ENCODE measurements at regions not wholly inside any gene's neighbourhood (a gene's known extent, or its start where the extent isn't known, plus 50 kb on each side); places are given as distances from the start of the nearest gene placed in this dataset.

- DNase-seq = no peak
These were observed 229.1 kb downstream of the TSHZ3 start for GRCh38 chr19:31119951-31120690.

DNA sequence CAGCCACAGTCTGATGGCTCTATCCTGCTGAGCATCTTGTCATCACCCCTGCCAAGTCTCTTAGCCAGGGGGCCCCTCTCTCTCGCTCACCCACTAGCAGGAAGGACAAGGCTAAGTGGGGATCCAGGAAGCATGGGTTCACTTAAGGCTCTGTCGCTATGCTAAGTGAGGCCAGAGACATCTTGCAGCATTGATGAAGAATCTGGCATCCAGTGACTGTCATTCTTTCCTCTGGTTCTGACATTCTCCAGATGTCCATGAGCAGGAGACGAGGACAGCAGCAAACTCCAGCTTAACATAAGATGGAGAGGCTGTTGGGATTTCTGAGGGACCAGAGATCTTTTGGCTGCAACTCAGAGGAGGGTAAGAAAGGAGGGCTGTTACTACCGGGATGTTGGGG is 230.2 kb downstream of the TSHZ3 start:
- DNase-seq = no peak

GRCh38 chr19:31118287-31118955 is 230.8 kb downstream of the TSHZ3 start:
- DNase-seq = peak; percentile 66 to 86 (median 78)

GRCh38 chr19:31114585-31114984 is 234.7 kb downstream of the TSHZ3 start:
- DNase-seq = no peak

DNA sequence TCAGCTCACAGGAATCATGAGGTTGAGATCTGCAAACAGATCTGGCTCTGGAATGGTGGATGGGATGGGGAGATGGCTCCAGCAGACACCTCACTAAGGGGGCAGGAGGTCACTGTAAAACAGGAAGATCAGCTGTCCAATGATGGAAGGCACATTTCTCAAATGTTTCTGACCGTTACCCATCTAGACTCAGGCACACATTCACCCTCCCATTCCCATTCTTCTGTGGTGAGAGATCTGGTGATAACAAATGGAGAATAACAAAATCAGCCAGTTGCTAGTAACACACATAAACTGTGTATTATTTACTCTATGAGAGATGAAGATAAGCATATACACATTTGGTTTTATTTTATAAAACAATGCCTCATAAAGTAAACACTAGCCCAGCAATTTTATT is 235.9 kb downstream of the TSHZ3 start:
- DNase-seq = no peak

GRCh38 chr19:31112158-31112557 is 237.1 kb downstream of the TSHZ3 start:
- no peak for DNase-seq

GRCh38 chr19:31111741-31112140 is 237.5 kb downstream of the TSHZ3 start:
- DNase-seq = no peak

DNA sequence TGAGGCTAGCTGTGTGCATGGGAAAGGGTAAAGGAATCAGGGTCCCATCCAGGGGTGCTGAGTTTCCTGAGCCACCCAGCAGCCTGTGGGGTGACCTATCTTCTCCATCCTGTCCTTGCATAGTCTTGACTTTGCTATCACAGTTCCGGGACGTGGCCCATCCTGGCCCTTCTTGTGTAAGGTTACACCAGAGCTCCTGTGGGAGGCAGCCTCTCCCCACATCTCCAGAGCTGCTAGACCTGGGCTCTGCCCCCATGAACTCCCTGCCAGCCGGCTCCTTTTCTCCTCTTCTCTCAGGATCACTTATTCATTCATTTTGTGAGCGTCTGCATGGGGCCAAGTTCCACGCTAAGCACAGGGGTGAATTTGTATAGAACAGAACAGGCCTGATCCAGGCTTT is 238.9 kb downstream of the TSHZ3 start:
- peak in 3 of 4 experiments; percentile 10 to 35 (median 23) for DNase-seq

- peak in 1 of 4 experiments; percentile 22 for DNase-seq
These were observed 239.6 kb downstream of the TSHZ3 start for GRCh38 chr19:31109636-31110035.

GRCh38 chr19:31107096-31107495 is 242.1 kb downstream of the TSHZ3 start:
- no peak for DNase-seq

DNA sequence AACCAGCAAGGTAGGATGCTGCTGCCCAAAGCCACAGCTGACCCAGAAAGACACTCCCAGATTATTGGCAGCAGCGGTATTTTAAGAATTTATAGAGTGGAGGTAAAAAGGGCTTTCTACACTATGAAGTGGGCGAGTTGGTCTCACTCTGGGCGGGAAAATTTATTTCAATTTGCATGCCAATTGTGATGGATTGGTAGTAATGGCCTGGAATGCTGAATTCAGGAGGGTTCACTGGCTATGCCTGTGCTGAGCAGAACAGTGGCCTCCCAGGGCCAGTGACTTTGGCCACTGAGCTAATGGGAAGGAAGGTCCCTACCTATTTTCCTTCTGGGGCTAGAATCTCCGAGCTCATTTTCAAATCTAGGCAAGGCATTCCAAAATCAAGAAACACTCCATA is 243.5 kb downstream of the TSHZ3 start:
- DNase-seq = no peak

GRCh38 chr19:31104451-31104850 is 244.8 kb downstream of the TSHZ3 start:
- DNase-seq = no peak

GRCh38 chr19:31103228-31103627 is 246.0 kb downstream of the TSHZ3 start:
- no peak for DNase-seq

DNA sequence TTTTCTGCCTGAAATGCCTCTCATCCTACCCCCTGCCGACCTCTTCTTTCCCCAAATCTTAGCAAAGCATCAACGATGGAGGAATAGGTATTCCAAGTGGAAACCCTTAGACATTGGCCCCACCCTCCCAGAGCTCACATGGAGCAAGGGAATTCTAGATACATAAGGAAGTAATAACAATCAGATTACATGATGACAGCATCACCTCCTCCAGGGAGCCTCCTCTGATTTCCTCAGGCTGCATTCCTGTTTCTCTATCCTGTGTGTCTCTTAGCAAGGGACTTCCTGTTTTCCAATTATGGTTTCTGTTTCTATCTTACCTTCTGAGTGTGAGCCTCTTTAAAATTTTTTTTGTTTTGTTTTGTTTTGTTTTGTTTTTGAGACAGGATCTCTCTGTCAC is 246.6 kb downstream of the TSHZ3 start:
- peak in 3 of 4 experiments; percentile 28 to 35 (median 31) for DNase-seq

GRCh38 chr19:31100981-31101380 is 248.3 kb downstream of the TSHZ3 start:
- no peak for DNase-seq

DNA sequence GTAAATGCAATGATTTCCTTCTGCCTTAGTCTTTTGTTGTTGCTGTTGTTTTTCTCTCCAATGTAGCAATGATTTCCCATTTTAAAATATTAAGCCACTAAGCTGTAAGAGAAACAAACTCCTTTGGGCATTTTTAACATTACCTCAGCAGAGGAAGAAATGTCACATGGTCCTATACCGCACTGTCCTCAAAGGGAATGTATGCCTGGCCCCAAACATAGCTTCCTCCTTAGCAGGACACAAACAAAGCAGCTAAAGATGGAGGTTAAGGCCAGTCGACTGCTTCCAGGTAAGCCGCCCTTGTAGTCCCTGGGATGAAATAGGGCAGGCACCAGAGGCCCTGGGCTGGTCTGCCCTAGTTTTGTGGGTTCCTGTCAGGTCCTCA is 249.0 kb downstream of the TSHZ3 start:
- peak; percentile 11 to 61 (median 44) for DNase-seq

DNA sequence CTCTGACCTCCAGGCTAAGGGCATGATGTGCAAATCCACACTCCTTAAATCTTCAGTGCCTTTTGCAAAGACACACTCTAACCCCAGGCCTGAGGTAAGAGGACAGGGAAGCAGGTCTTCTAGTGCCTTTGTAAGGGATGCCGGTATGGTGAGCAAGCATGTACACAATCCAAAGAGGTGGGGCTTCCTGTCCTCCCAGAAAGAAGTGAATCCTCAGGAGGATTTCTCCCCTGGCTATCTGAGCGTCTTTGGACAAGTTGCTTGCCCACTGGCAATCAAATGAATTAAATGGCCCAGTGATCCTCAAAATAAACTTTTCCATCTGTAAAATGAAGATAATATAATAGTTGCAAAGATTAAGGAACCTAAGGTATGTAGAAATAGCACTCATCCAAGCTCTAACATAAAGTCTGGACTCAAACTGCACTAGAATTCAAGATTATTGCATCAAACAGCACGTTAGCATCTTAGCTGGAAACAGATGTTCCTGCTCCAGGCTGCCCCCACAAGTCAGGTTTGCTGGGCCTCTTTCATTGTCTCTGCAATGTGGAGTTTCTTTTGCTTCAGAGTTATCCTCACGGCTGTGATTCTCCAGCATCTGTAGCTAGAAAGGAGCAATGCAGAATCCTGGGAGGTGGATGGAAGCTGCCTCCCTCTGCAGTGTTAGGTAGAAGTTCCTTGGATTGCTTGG is 249.6 kb downstream of the TSHZ3 start:
- DNase-seq = no peak

- DNase-seq = no peak
These were observed 250.4 kb downstream of the TSHZ3 start for GRCh38 chr19:31098836-31099235.

GRCh38 chr19:31096935-31097545 is 252.2 kb downstream of the TSHZ3 start:
- DNase-seq = no peak

GRCh38 chr19:31096062-31096830 is 253.0 kb downstream of the TSHZ3 start:
- no peak for DNase-seq

DNA sequence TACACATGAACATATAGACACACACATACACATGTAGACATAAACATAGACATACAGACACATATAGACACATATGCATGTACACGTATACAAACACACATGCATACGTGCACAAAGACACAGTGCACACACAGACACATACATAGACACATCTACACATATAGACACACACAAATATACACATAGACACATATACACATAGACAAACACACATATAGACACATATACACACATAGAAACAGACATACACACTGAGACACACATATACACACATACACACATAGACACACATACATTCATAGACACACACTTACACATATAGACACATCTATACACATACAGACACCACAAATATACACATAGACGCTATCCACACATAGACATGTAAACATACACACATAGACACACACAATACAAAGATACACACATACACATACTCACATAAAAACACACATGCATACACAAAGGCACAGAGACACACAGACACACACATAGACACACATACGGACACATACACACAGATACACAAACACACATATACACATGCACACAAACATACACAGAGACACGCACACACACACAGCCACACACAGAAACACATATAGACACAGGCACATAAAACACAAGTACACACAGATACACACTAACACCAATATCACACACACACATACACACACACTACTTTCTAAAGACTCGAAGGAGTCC is 254.0 kb downstream of the TSHZ3 start:
- no peak for DNase-seq

DNA sequence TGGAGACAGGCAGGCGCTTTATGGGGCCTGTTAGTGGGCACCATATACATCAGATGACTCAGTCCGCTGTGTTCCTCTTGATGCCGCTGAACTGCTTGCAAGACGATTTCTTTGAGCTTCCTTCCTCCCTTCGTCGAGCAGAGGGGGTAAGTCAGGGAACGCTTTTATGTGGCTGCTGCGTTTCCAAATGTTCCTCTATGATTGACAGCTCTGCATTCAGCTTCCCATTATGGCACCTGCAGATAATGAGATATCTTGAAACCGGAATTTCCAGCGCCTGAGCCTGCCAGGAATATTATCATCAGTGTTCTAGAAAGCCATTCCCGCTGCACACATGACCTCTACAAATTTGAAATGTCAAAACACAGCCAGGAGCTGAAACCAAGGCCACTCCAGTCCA is 257.0 kb downstream of the TSHZ3 start:
- DNase-seq = peak; percentile 58 to 85 (median 72)
